HFFc6 (cell line): ENCODE measurements at regions not wholly inside any gene's neighbourhood (a gene's known extent, or its start where the extent isn't known, plus 50 kb on each side); places are given as distances from the start of the nearest gene placed in this dataset.
"Not testable (repeated sequence)": the region's sequence is repeated elsewhere in the genome, so short reads cannot be mapped to it uniquely, and the experiment has no call there.

Experiments used
- DNase-seq: peaks from one replicate; pipeline ENCODE4 v3.0.0-alpha.2; 2018
- H3K27ac Mint-ChIP-seq: 2 replicates; pipeline ENCODE4 v1.8.0; 2020; ENCODE audit warnings: mild to moderate bottlenecking, mixed read lengths
- H3K27me3 Mint-ChIP-seq: 2 replicates; pipeline ENCODE4 v1.8.0; 2021; ENCODE audit warnings: mild to moderate bottlenecking, moderate library complexity, mixed read lengths; ENCODE audit not compliant: insufficient read depth
- H3K36me3 Mint-ChIP-seq: 2 replicates; pipeline ENCODE4 v1.8.0; 2021; ENCODE audit warnings: low read depth, mixed read lengths
- H3K4me1 Mint-ChIP-seq: 2 replicates; pipeline ENCODE4 v1.8.0; 2020; ENCODE audit warnings: low read depth, mixed read lengths
- H3K4me3 Mint-ChIP-seq: 2 replicates; pipeline ENCODE4 v1.8.0; 2020; ENCODE audit warnings: mild to moderate bottlenecking, moderate library complexity, mixed read lengths
- H3K9me3 Mint-ChIP-seq: 2 replicates; pipeline ENCODE4 v1.8.0; 2020; ENCODE audit warnings: mild to moderate bottlenecking, mixed read lengths
- CTCF ChIP-seq: fragments of 200-600 bp; sonication (generic); IDR thresholded peaks from 2 replicates; pipeline ENCODE4 v1.5.0; 2021; ENCODE audit warnings: antibody characterized with exemption, mild to moderate bottlenecking

DNA sequence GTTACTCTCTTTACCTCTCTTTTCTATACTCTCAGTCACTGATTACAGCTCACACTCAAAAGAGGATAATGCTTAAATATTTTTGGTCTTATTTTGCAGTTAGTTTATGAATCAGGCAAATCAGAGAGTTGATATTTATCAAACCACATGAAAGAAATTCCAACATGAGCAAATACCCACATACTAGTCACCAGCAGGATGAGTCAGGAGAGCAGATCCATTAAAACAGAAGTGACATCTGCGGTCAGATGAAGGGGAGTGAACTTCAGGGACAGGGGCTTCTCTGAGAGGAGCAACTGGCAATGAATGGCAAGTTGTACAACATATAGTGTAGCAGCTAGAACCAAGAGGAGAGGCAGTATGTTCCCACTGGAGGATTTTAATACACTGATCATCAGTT lies 258.7 kb downstream of the SYT10 start:
- no peak for TF ChIP-seq CTCF
- no peak overlapping the region for H3K4me3 Mint-ChIP-seq
- DNase-seq: no peak
- H3K4me1 Mint-ChIP-seq: no peaks in the 10 kb centered on the region
- H3K36me3 Mint-ChIP-seq: no peaks in the 10 kb centered on the region
- no peaks in the 10 kb centered on the region for H3K27me3 Mint-ChIP-seq
- no peak overlapping the region for H3K27ac Mint-ChIP-seq
- peaks cover 51% of the 10 kb centered on the region for H3K9me3 Mint-ChIP-seq

DNA sequence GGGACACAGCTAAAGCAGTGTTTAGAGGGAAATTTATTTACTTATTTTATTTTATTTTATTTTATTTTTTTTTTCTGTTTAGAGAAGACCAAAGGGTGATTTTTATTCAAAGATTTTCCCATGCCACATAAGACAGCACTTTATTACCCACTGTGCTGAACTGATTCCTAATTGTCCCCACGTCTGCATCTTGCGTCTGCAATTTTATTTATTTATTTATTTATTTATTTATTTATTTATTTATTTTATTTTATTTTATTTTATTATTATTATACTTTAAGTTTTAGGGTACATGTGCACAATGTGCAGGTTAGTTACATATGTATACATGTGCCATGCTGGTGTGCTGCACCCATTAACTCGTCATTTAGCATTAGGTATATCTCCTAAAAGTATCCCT lies 269.7 kb upstream of the PKP2 start:
- H3K36me3 Mint-ChIP-seq, H3K27me3 Mint-ChIP-seq, DNase-seq, H3K4me1 Mint-ChIP-seq, H3K4me3 Mint-ChIP-seq, H3K27ac Mint-ChIP-seq: not testable (repeated sequence)
- peaks cover 66% of the 10 kb centered on the region for H3K9me3 Mint-ChIP-seq

DNA sequence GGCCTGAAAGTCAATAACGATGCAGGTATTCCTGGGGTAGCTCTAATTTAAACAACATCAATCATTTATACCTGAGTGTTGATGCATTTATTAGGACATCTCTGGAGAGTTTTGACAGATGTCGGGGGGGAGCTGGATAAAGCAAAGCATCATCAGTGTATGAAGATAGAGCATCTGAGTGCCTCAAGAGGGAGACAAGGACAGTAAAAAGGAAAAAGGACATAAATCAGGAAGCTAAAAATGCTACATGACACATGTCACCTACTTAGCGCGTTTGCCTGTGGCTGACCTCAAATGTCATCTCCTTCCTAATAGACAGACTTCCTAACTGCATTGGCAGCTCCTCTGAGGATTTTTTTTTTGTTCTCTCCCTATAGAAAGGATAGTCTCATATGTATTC lies 259.5 kb upstream of the PKP2 start:
- H3K9me3 Mint-ChIP-seq: peaks cover 56% of the 10 kb centered on the region
- H3K4me1 Mint-ChIP-seq: no peaks in the 10 kb centered on the region
- H3K4me3 Mint-ChIP-seq: no peak overlapping the region
- TF ChIP-seq CTCF: no peak
- H3K27me3 Mint-ChIP-seq: no peaks in the 10 kb centered on the region
- H3K36me3 Mint-ChIP-seq: 0 out of 2 replicates have a peak, but pooled peaks cover 6% of the 10 kb centered on the region
- H3K27ac Mint-ChIP-seq: no peak overlapping the region
- no peak for DNase-seq

- H3K27ac Mint-ChIP-seq: not testable (repeated sequence)
These were observed 250.7 kb upstream of the PKP2 start for GRCh38 chr12:33147292-33147691.

GRCh38 chr12:33129500-33129899 lies 232.9 kb upstream of the PKP2 start:
- no peaks in the 10 kb centered on the region for H3K36me3 Mint-ChIP-seq
- no peak for DNase-seq
- peaks cover 44% of the 10 kb centered on the region for H3K9me3 Mint-ChIP-seq
- no peaks in the 10 kb centered on the region for H3K27me3 Mint-ChIP-seq
- no peak overlapping the region for H3K27ac Mint-ChIP-seq
- H3K4me3 Mint-ChIP-seq: no peak overlapping the region
- no peaks in the 10 kb centered on the region for H3K4me1 Mint-ChIP-seq
- no peak for TF ChIP-seq CTCF

More at GRCh38 chr12:33147292-33147691, 250.7 kb upstream of the PKP2 start:
- not testable (repeated sequence) for H3K4me3 Mint-ChIP-seq, H3K27me3 Mint-ChIP-seq, H3K4me1 Mint-ChIP-seq, H3K36me3 Mint-ChIP-seq, DNase-seq
- H3K9me3 Mint-ChIP-seq: peaks cover 16% of the 10 kb centered on the region

DNA sequence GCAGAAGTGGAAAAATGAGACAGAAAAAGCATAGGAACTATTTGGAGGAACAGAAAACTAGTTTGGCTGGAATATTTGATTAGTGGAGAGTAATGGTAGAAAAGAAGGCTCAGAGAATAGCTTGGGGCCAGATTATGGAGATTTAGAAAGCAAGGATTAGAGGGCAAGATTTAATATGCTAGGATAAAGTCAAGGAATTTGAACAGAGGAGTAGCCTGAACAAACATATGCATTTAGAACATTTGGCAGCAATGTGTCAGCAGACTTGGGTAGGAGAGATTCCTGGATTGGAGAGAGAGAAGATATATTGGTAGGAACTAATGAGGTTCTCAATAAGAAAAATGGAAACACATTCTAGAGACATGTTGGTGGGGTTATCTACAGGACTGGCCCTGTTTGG lies 229.2 kb upstream of the PKP2 start:
- no peak for DNase-seq
- no peaks in the 10 kb centered on the region for H3K4me1 Mint-ChIP-seq
- no peak for TF ChIP-seq CTCF
- H3K27ac Mint-ChIP-seq: no peak overlapping the region
- peaks cover 37% of the 10 kb centered on the region for H3K9me3 Mint-ChIP-seq
- no peaks in the 10 kb centered on the region for H3K36me3 Mint-ChIP-seq
- no peak overlapping the region for H3K4me3 Mint-ChIP-seq
- H3K27me3 Mint-ChIP-seq: no peaks in the 10 kb centered on the region

DNA sequence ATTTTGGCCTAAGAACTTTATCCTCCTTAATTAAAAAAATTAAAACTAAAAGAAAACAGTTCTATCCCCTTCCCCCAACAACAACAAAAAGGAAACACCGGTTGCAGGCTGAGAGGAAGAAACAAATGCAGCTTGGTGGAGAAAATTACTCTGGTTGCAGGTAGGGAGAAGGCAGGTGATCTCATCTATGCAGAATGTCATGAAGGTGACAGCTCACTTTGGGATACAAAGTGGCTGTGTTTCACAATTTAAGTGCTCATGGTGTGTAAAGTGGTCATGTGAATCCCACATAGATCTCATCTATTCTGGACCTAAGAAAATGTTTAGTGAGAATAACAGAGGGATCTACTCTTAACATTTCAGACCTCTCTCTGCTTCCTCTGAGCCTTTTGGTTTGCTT lies 219.7 kb upstream of the PKP2 start:
- Mint-ChIP-seq H3K27me3 (no peaks in the 10 kb centered on the region), H3K27ac (no peak overlapping the region), H3K9me3 (peaks cover 32% of the 10 kb centered on the region), H3K4me1 (no peaks in the 10 kb centered on the region), H3K4me3 (no peak overlapping the region), H3K36me3 (no peaks in the 10 kb centered on the region)
- TF ChIP-seq CTCF: no peak
- DNase-seq: no peak
